HG02852 (cell line): ENCODE measurements at regions not wholly inside any gene's neighbourhood (a gene's known extent, or its start where the extent isn't known, plus 50 kb on each side); places are given as distances from the start of the nearest gene placed in this dataset.

Experiments used
- ATAC-seq: cut with Tn5 transposase; IDR thresholded peaks from one replicate; pipeline ENCODE4 v1.9.1; 2021; ENCODE audit warnings: mild to moderate bottlenecking, moderate library complexity; ENCODE audit not compliant: unreplicated experiment

DNA sequence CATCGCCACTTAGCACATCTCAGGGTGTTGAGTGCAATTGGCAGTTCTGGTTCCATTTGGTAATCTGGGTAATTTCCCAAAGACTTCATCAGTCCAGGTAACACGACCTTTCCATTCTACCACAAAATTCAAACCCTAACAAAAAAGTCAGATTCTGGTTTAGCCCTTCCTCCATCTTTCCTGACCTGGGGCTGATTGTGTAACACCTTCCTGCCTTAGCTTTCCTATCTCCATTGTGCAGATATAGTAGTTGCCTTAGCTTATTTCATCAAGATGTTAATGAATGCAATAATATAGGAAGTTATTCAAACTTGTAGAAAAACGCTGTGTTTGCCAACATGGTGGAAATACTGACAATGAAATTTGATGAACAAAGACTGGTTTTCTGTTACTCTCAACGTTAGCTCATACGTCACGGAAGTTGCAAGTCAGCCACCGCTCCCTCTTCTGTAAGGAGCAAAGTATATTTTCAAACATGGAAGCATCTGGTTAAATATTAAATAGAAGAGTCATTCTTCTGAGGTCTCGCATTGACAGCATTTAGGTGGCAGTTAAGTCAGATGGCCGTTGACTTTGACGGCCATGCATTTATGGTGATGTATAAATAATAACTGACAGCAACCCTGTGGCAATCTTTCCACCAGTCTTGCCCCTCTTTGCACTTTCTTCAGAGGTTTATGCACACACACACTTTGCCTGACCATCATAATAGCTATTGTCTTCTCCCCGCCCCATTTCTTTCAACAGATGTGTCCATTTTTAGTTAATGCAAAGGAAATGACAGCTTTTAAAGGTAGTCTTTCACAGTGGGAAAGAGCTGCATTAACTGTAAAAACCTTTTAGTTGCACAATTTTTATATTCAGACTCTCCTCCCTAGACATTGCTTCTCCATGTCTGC is 205.1 kb upstream of the BMPER start:
- ATAC-seq = no peak

DNA sequence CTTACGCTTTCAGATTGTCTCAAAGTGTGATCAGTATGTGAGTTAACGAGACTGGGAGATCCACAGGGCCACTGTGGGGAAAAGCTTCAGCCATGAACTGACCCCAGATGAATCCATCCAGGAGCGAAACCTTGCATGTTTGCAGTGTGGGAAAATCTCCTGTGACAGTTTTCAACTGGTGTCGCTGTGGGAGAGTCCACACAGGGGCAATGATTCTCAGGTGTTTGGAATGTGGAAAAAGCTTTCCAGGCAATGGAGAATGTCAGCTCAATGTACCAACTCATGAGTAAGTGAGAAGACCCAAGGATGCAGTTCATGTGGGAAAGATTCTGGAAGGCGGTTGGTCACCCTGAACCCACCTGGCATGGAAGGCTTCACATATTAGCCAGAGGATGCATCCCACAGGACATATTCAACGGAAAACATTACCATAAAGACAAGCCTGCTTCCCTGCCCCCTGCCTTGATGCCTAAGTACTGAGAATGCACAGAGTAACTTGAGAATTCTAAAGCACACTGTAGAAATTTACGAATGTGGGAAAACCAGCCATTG is 204.1 kb upstream of the BMPER start:
- ATAC-seq = no peak

DNA sequence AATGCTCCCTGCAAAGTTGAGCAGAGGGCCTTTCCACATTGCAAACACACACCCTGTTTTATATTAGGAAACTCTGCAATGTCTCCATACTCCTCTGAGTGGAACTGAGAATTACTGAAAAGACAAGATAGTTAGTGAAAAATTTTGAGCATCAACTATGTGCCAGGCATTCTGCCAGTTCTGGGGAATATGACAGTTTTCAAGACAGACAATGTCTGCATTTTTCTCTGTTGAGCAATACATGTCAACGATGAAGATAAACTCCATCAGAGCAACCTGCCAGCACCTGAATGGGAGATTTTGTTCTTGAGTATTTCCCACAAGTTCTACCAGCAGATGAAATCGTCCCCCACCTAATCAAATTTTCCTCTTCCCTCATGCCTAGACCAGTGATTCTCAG is 203.4 kb upstream of the BMPER start:
- ATAC-seq = no peak

GRCh38 chr7:33702514-33703054 is 202.8 kb upstream of the BMPER start:
- ATAC-seq = no peak

DNA sequence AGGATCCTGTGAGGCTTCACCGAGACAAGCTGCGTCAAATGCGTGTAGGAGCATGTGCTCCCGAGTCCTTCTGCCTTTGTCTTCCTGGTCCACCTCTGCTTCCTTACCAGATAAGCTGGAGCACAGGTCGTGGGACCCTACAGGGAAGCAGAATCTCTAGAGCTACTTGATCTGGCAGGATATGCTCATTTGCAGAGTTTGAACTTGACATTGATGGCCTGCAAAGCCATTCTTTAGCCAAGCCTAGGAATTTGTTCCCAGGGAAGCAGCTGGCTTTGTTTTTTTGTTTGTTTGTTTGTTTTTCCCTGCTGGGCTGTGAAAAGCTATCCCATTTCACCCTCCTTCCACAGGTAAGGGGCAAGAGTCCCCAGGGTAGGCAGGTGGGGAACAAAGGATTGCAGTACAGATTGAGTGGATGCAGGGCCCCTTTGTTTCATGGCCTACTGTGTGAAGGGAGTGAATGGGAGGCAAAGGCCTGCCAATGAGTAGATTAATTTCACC is 200.0 kb upstream of the BMPER start:
- ATAC-seq = no peak

GRCh38 chr7:33706186-33706585 is 199.2 kb upstream of the BMPER start:
- no peak for ATAC-seq

DNA sequence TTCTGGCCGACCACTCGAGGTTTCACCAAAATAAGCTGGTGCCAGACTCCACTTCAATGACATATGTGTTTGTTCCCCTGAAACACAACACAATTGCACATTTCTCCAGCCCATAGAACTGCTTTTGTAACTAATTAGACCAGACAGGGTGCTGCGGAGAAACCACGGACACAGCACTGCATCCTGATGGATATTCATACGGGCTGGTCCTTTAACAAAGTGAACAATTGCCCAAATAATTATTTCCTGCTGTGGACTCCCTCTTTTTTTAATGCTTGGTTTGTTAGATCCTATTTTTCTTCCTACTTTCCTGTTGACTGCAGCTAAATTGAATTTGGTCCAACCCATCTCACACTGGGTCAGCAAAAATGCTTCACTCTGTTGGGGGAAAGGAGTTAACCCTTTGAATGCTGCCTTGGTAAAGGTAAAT is 198.6 kb upstream of the BMPER start:
- no peak for ATAC-seq

DNA sequence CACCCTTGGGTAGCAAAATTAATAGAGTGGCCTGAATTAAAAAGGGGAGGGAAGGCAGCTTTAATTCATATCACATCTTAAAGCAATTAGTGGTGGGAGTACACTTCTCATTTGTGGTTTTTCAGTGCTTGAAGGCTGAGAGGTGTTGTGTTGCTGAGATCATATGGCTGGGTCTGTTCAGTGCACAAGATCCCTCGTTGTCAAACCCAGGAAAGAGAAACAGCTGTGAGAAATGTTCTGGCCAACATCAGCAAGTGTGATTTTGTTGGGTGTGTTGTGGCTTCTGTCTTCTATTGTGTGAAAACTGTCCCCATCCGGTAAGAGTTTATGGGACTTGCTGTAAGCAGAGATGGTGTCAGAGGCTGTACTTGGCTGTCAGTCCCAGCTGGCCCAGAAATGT is 197.9 kb upstream of the BMPER start:
- no peak for ATAC-seq

GRCh38 chr7:33710608-33711007 is 194.7 kb upstream of the BMPER start:
- no peak for ATAC-seq

DNA sequence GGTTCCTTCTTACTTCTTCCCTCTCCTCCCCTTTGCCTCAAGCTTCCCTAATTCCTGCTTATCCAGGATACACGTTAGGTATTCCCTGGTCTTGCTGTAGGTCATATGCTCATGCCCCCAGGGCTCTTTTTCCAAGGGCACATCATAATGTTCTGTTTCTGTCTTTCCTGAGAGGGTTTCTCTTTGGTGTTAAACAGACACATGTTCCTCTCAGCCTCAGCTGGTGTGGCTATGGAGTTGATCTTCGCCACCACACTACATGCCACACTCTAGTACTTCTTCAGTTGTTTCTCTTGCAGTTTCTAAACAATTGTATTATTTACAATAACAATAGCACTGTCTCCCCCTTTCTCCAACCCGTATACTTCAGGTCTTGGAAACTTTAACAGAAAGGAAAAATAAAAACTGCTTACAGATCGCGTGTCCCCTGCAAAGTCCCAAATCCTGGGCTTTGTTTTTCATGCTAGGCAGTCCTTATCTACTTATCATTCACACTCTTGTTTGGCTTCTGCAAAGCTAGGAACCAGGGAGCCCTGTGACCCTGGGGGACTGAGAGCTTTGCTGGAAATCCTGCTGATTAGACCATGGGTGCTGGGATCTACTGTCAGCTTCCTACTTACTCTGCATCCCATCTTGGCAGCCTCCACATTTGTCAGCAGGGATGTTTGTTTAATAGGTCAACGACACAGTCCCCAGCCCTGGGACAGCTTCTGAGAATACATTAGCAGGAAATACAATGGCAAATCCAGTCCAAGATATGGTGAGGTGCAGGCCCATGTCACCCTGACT is 193.9 kb upstream of the BMPER start:
- ATAC-seq = no peak

GRCh38 chr7:33712020-33712414 is 193.3 kb upstream of the BMPER start:
- ATAC-seq = no peak

- ATAC-seq = no peak
Observed at GRCh38 chr7:33714208-33714607, 191.1 kb upstream of the BMPER start.

GRCh38 chr7:33716581-33717477 is 188.5 kb upstream of the BMPER start:
- no peak for ATAC-seq

DNA sequence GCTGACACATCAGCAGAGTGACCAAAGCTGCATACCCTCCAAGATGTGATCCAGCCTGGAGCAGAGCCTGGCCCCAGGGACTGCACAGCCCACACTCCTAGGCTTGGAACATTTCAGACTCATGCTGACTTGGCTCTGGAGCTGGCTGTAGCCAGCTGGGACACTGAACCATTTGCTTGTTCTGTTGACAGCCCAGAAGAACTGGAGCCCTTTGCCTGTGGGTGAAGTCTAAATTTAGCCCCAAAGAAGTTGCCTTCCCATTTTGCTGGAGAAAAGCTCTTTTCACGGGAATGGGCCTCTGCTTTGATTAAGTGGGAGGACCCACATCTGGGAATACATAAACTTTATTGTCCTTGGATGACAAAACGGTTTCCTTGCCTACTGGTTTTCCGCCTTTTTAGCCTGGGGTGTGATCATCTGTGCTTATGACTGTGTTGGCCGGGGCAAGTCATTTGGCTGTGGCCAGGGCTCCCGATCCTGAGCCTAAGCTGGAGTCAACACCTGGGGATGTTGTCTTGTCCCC is 186.2 kb upstream of the BMPER start:
- no peak for ATAC-seq

DNA sequence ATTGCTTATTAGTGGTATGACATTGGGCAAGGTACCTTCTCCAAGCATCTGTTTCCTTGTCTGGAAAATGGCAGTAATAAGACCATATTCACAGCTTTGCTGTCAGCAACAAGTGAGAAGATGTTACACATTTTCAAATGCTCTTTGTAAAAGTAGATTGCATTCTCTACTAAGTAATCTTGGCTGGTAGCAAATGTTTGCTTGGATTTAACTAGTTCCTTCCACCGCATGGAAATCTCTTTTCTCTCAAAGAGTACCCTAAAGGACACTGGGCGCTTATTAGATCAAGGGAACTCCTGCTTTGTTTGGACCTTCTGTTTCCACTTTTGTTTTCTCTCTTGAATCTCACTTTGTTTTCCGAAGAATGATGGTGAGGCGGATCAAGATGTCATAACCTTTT is 185.2 kb upstream of the BMPER start:
- no peak for ATAC-seq

- no peak for ATAC-seq
Observed at GRCh38 chr7:33720870-33721269, 184.5 kb upstream of the BMPER start.

GRCh38 chr7:33721895-33722294 is 183.4 kb upstream of the BMPER start:
- no peak for ATAC-seq

DNA sequence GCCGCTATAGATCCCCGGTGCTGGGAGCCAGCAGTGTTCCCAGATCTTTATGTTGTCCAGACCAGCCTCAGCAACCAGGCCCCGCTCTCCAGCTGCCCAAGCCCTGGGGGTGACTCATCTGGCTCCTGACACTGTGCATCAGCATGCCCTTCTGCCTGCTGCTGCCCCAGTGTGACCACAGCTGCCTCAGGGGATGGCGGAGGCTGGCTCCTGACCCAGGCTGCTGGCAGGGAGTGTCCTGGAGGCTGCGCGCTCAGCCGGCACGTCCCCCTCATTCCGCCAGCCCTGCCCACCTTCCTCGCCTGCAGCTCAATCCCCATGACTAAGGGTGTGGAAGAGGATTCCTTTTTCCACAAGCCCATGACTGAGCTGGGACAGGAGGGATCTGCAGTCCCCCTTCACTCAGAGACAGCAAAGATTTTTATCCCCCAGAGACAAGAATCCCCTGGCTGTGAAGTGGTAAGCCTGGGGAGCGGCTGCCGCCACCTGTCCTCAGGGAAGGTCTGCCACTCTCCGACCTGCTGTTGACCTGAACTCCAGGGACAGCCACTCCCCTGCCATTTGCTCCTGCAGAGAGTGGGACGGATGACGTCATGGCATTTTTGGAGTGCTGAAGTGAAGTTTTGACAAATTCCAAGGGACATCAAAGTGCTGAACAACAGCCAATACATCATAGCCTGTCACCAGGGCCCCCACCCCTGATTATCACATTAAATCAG is 182.8 kb upstream of the BMPER start:
- no peak for ATAC-seq

DNA sequence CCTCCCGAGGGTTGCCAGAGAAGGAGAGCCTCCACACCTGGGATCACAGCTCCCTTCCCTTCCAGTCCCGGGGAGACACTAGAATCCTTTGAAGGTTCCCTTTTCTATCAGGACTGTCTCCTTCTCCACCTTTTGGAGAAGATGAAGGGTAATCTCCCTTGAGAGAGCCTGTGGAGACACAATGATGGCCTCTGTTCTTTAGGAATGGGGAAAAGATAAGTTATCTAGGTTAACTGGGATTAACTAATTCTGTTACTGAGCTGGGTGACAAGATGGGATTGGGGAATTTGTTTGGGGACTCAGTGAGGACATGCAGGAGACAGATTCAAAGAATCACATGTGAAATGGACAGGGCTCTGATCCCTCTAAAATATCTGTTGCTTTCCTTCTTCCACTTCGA is 181.1 kb upstream of the BMPER start:
- ATAC-seq = no peak
